Astrocyte (in vitro differentiated cells and primary cell): ENCODE measurements at regions not wholly inside any gene's neighbourhood (a gene's known extent, or its start where the extent isn't known, plus 50 kb on each side); places are given as distances from the start of the nearest gene placed in this dataset.

ENCODE experiments used
- CTCF ChIP-seq: IDR thresholded peaks from 2 replicates; pipeline ENCODE4 v1.5.1; 2011; ENCODE audit warnings: low read depth, mild to moderate bottlenecking, inconsistent platforms, low read length, moderate library complexity; ENCODE audit not compliant: insufficient read depth
- EZH2 ChIP-seq: IDR thresholded peaks from 2 replicates; pipeline ENCODE4 v1.6.1; 2012; ENCODE audit warnings: mild to moderate bottlenecking, low read length, inconsistent platforms; ENCODE audit not compliant: insufficient read depth

DNA sequence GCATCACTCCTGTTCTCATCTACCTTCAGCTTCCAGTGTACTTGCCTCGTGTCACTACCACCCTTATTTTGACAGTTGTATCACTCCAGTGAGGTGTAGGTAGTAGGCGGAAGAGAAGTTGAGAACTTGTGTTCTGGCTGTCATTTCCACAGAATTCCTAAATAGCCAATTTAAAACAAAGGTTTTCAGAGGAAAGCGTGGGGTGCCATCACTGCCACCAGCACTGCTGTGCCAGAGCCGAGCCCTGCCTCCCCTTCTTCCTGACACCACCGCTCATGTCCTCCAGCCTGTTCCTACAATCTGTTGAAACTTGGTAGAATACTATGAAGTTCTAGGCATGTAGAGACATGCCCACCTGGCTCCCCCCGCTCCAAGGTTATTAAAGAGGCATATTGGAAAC, 215.8 kb downstream of the TANC2 start:
- TF ChIP-seq CTCF (no peak), EZH2 (no peak)
